ENCODE measurements at regions not wholly inside any gene's neighbourhood (a gene's known extent, or its start where the extent isn't known, plus 50 kb on each side); places are given as distances from the start of the nearest gene placed in this dataset.

- Mint-ChIP-seq H3K9me3 (no peaks in the 10 kb centered on the region), H3K27ac (no peak overlapping the region), H3K27me3 (no peaks in the 10 kb centered on the region), H3K4me3 (no peak overlapping the region), H3K36me3 (no peaks in the 10 kb centered on the region), H3K4me1 (no peaks in the 10 kb centered on the region)
- DNase-seq, result no peak
These were observed 440.6 kb upstream of the CCDC196 start for GRCh38 chr14:66045572-66046021.

- no peak for DNase-seq
- no peak overlapping the region for H3K27ac Mint-ChIP-seq
- no peaks in the 10 kb centered on the region for H3K9me3 Mint-ChIP-seq
- H3K27me3 Mint-ChIP-seq, result no peaks in the 10 kb centered on the region
- H3K4me3 Mint-ChIP-seq, result no peak overlapping the region
- H3K36me3 Mint-ChIP-seq, result no peaks in the 10 kb centered on the region
- no peaks in the 10 kb centered on the region for H3K4me1 Mint-ChIP-seq
These were observed 440.1 kb upstream of the CCDC196 start for GRCh38 chr14:66046035-66046434.

GRCh38 chr14:66046591-66046990, 439.6 kb upstream of the CCDC196 start:
- DNase-seq, result no peak
- H3K27ac Mint-ChIP-seq, result no peak overlapping the region
- no peaks in the 10 kb centered on the region for H3K36me3 Mint-ChIP-seq
- no peak overlapping the region for H3K4me3 Mint-ChIP-seq
- no peaks in the 10 kb centered on the region for H3K4me1 Mint-ChIP-seq
- H3K9me3 Mint-ChIP-seq, result no peaks in the 10 kb centered on the region
- H3K27me3 Mint-ChIP-seq, result no peaks in the 10 kb centered on the region

GRCh38 chr14:66056268-66056907, 429.8 kb upstream of the CCDC196 start:
- H3K36me3 Mint-ChIP-seq, result peaks cover 6% of the 10 kb centered on the region
- no peak for DNase-seq
- no peak overlapping the region for H3K27ac Mint-ChIP-seq
- no peaks in the 10 kb centered on the region for H3K27me3 Mint-ChIP-seq
- H3K9me3 Mint-ChIP-seq, result peaks cover 11% of the 10 kb centered on the region
- no peak overlapping the region for H3K4me3 Mint-ChIP-seq
- peaks cover 14% of the 10 kb centered on the region for H3K4me1 Mint-ChIP-seq

- H3K4me3 Mint-ChIP-seq, result no peak overlapping the region
- DNase-seq, result no peak
- H3K27ac Mint-ChIP-seq, result no peak overlapping the region
- no peaks in the 10 kb centered on the region for H3K27me3 Mint-ChIP-seq
- H3K36me3 Mint-ChIP-seq, result peaks cover 6% of the 10 kb centered on the region
- peaks cover 14% of the 10 kb centered on the region for H3K4me1 Mint-ChIP-seq
- H3K9me3 Mint-ChIP-seq, result peaks cover 11% of the 10 kb centered on the region
These were observed 429.1 kb upstream of the CCDC196 start for GRCh38 chr14:66056926-66057552.

GRCh38 chr14:66065188-66065587, 421.0 kb upstream of the CCDC196 start:
- Mint-ChIP-seq H3K4me1 (no peaks in the 10 kb centered on the region), H3K27ac (no peak overlapping the region), H3K27me3 (peaks cover 3% of the 10 kb centered on the region), H3K4me3 (no peak overlapping the region), H3K9me3 (no peaks in the 10 kb centered on the region), H3K36me3 (no peaks in the 10 kb centered on the region)
- no peak for DNase-seq

GRCh38 chr14:66066981-66067776, 419.0 kb upstream of the CCDC196 start:
- no peak for DNase-seq
- H3K27me3 Mint-ChIP-seq, result peaks cover 9% of the 10 kb centered on the region
- no peaks in the 10 kb centered on the region for H3K36me3 Mint-ChIP-seq
- no peak overlapping the region for H3K4me3 Mint-ChIP-seq
- no peaks in the 10 kb centered on the region for H3K4me1 Mint-ChIP-seq
- H3K27ac Mint-ChIP-seq, result no peak overlapping the region
- no peaks in the 10 kb centered on the region for H3K9me3 Mint-ChIP-seq

GRCh38 chr14:66069036-66069435, 417.1 kb upstream of the CCDC196 start:
- H3K36me3 Mint-ChIP-seq, result no peaks in the 10 kb centered on the region
- H3K27ac Mint-ChIP-seq, result no peak overlapping the region
- DNase-seq, result no peak
- H3K9me3 Mint-ChIP-seq, result no peaks in the 10 kb centered on the region
- no peaks in the 10 kb centered on the region for H3K4me1 Mint-ChIP-seq
- peaks cover 9% of the 10 kb centered on the region for H3K27me3 Mint-ChIP-seq
- no peak overlapping the region for H3K4me3 Mint-ChIP-seq

GRCh38 chr14:66069830-66070541, 416.2 kb upstream of the CCDC196 start:
- no peak overlapping the region for H3K4me3 Mint-ChIP-seq
- H3K27ac Mint-ChIP-seq, result no peak overlapping the region
- DNase-seq, result no peak
- no peaks in the 10 kb centered on the region for H3K36me3 Mint-ChIP-seq
- no peaks in the 10 kb centered on the region for H3K4me1 Mint-ChIP-seq
- H3K9me3 Mint-ChIP-seq, result no peaks in the 10 kb centered on the region
- H3K27me3 Mint-ChIP-seq, result peaks cover 9% of the 10 kb centered on the region

- DNase-seq, result peak; percentile 59
- Mint-ChIP-seq H3K9me3 (no peaks in the 10 kb centered on the region), H3K27me3 (peaks cover 9% of the 10 kb centered on the region), H3K4me1 (no peaks in the 10 kb centered on the region), H3K4me3 (no peak overlapping the region), H3K36me3 (no peaks in the 10 kb centered on the region), H3K27ac (no peak overlapping the region)
These were observed 415.4 kb upstream of the CCDC196 start for GRCh38 chr14:66070542-66071319.

GRCh38 chr14:66072190-66073084, 413.7 kb upstream of the CCDC196 start:
- H3K4me3 Mint-ChIP-seq, result no peak overlapping the region
- H3K27ac Mint-ChIP-seq, result no peak overlapping the region

GRCh38 chr14:66074537-66074936, 411.6 kb upstream of the CCDC196 start:
- Mint-ChIP-seq H3K27me3 (peaks cover 7% of the 10 kb centered on the region), H3K27ac (no peak overlapping the region), H3K36me3 (no peaks in the 10 kb centered on the region), H3K4me1 (no peaks in the 10 kb centered on the region), H3K9me3 (no peaks in the 10 kb centered on the region), H3K4me3 (no peak overlapping the region)
- DNase-seq, result no peak

More at GRCh38 chr14:66072190-66073084, 413.7 kb upstream of the CCDC196 start:
- Mint-ChIP-seq H3K4me1 (no peaks in the 10 kb centered on the region), H3K27me3 (peaks cover 9% of the 10 kb centered on the region), H3K36me3 (no peaks in the 10 kb centered on the region), H3K9me3 (no peaks in the 10 kb centered on the region)
- no peak for DNase-seq

- no peaks in the 10 kb centered on the region for H3K9me3 Mint-ChIP-seq
- no peaks in the 10 kb centered on the region for H3K4me1 Mint-ChIP-seq
- DNase-seq, result no peak
- H3K4me3 Mint-ChIP-seq, result no peak overlapping the region
- H3K27me3 Mint-ChIP-seq, result no peaks in the 10 kb centered on the region
- no peak overlapping the region for H3K27ac Mint-ChIP-seq
- no peaks in the 10 kb centered on the region for H3K36me3 Mint-ChIP-seq
These were observed 410.0 kb upstream of the CCDC196 start for GRCh38 chr14:66076176-66076575.

- Mint-ChIP-seq H3K4me3 (no peak overlapping the region), H3K27me3 (peaks cover 6% of the 10 kb centered on the region), H3K36me3 (no peaks in the 10 kb centered on the region), H3K4me1 (no peaks in the 10 kb centered on the region), H3K27ac (no peak overlapping the region), H3K9me3 (no peaks in the 10 kb centered on the region)
- DNase-seq, result no peak
These were observed 408.2 kb upstream of the CCDC196 start for GRCh38 chr14:66078006-66078405.

Data from activated naive CD8-positive, alpha-beta T cell treated with anti-CD3 and anti-CD28 coated beads for 36 hours (primary cell).